ENCODE measurements at regions not wholly inside any gene's neighbourhood (a gene's known extent, or its start where the extent isn't known, plus 50 kb on each side); places are given as distances from the start of the nearest gene placed in this dataset.

- no peak for TF ChIP-seq GATA2 (IDR thresholded peaks at IDR 0.05; ENCODE audit: low read depth, low read length)
- no peak for TF ChIP-seq GATA3 (IDR thresholded peaks at IDR 0.05; ENCODE audit: low read depth, low read length)
These were observed 463.1 kb upstream of the NEGR1 start for GRCh38 chr1:72745413-72745812.

Data from SH-SY5Y (cell line).